A549 (cell line): ENCODE measurements at regions not wholly inside any gene's neighbourhood (a gene's known extent, or its start where the extent isn't known, plus 50 kb on each side); places are given as distances from the start of the nearest gene placed in this dataset.

Source experiments
- BHLHE40 ChIP-seq: IDR thresholded peaks from 2 replicates; pipeline ENCODE4 v1.6.1; 2012; ENCODE audit warnings: low read depth, low read length, inconsistent platforms
- CTCF ChIP-seq: fragments of >200 bp; sonication (Bioruptor Twin); formaldehyde crosslinking; IDR thresholded peaks from 3 replicates; pipeline ENCODE4 v1.5.1; 2016
- EP300 ChIP-seq, 2 experiments: fragments of >200 bp; sonication (Bioruptor Twin); formaldehyde crosslinking; IDR thresholded peaks; 2 replicates in 1 of 2; 3 replicates in 1 of 2; pipeline ENCODE4 v1.6.1; 2016 to 2017
- HDAC2 ChIP-seq: fragments of 200-600 bp; sonication (generic); IDR thresholded peaks from 2 replicates; pipeline ENCODE4 v1.6.1; 2016
- KDM1A ChIP-seq: fragments of 200-600 bp; sonication (generic); IDR thresholded peaks from 2 replicates; pipeline ENCODE4 v1.6.1; 2016; ENCODE audit warnings: low read depth, mild to moderate bottlenecking
- POLR2A ChIP-seq: IDR thresholded peaks from 2 replicates; pipeline ENCODE4 v1.6.1; 2012; ENCODE audit warnings: mild to moderate bottlenecking, low read length
- RARB ChIP-seq: fragments of 250-450 bp; sonication (Bioruptor Pico); IDR thresholded peaks from 2 replicates; pipeline ENCODE4 v1.8.0; 2021; ENCODE audit warnings: mild to moderate bottlenecking, moderate library complexity

GRCh38 chr12:89803412-89803811 lies 94.8 kb upstream of the ATP2B1 start:
- TF ChIP-seq CTCF (no peak), BHLHE40 (no peak), HDAC2 (no peak), EP300 (IDR thresholded peaks at IDR 0.05) (no peak), RARB (CRISPR knock-in tag) (no peak), KDM1A (no peak), POLR2A (no peak)
